Fibroblast of lung (primary cell): ENCODE measurements at regions not wholly inside any gene's neighbourhood (a gene's known extent, or its start where the extent isn't known, plus 50 kb on each side); places are given as distances from the start of the nearest gene placed in this dataset.

Experiments used
- DNase-seq, 2 donors: peaks; one replicate each; pipeline versions ENCODE4 v3.0.0 to v3.0.0-alpha.2; 2010; ENCODE audit warnings: low read depth in 2 of 2
- H2AFZ ChIP-seq: 2 replicates; pipeline ENCODE4 v1.5.1; 2012; ENCODE audit warnings: low read length, control low read depth, inconsistent platforms
- H3K27ac ChIP-seq: 2 replicates; pipeline ENCODE4 v1.5.1; 2011; ENCODE audit warnings: low read length, control low read depth; ENCODE audit not compliant: insufficient read depth
- H3K27me3 ChIP-seq: 2 replicates; pipeline ENCODE4 v1.5.1; 2011; ENCODE audit warnings: mild to moderate bottlenecking, low read length; ENCODE audit not compliant: control insufficient read depth, insufficient read depth
- H3K36me3 ChIP-seq: 2 replicates; pipeline ENCODE4 v1.5.1; 2011; ENCODE audit warnings: low read length; ENCODE audit not compliant: control insufficient read depth, insufficient read depth
- H3K4me1 ChIP-seq: 2 replicates; pipeline ENCODE4 v1.5.1; 2011; ENCODE audit warnings: low read length; ENCODE audit not compliant: control insufficient read depth, insufficient read depth; ENCODE audit errors: extremely low read depth
- H3K4me2 ChIP-seq: 2 replicates; pipeline ENCODE4 v1.5.1; 2011; ENCODE audit warnings: low read length, control low read depth; ENCODE audit not compliant: insufficient read depth; ENCODE audit errors: extremely low read depth
- H3K4me3 ChIP-seq, 4 experiments: fragments of 200-600 bp in 1 of 4; sonication (generic) in 1 of 4; replicated peaks in 1 of 4; 2 replicates each; pipeline ENCODE4 v1.5.1; 2011 to 2016; ENCODE audit warnings: low read length in 4 of 4, low read depth in 3 of 4, mild to moderate bottlenecking in 3 of 4, control low read depth in 2 of 4, inconsistent platforms in 1 of 4, mixed read lengths in 1 of 4; ENCODE audit not compliant: insufficient read depth in 1 of 4; ENCODE audit errors: control extremely low read depth in 1 of 4
- H3K79me2 ChIP-seq: 2 replicates; pipeline ENCODE4 v1.5.1; 2012; ENCODE audit warnings: mild to moderate bottlenecking, low read length, inconsistent platforms; ENCODE audit not compliant: control insufficient read depth, insufficient read depth
- H3K9ac ChIP-seq: 2 replicates; pipeline ENCODE4 v1.5.1; 2011; ENCODE audit warnings: mild to moderate bottlenecking, low read length, control low read depth; ENCODE audit not compliant: insufficient read depth
- H3K9me3 ChIP-seq: 2 replicates; pipeline ENCODE4 v1.5.1; 2012; ENCODE audit warnings: low read depth, low read length; ENCODE audit not compliant: control insufficient read depth, insufficient read depth
- H4K20me1 ChIP-seq: 2 replicates; pipeline ENCODE4 v1.5.1; 2011; ENCODE audit warnings: low read length; ENCODE audit not compliant: control insufficient read depth, insufficient read depth; ENCODE audit errors: extremely low read depth
- EZH2 ChIP-seq: IDR thresholded peaks from 2 replicates; pipeline ENCODE4 v1.5.1; 2012; ENCODE audit warnings: low read length, control low read depth, mild to moderate bottlenecking; ENCODE audit errors: missing control alignments
- TF ChIP-seq, protein P1 (sequence below), 2 donors: IDR thresholded peaks in 1 of 2; conservative IDR thresholded peaks in 1 of 2; 1 replicate in 1 of 2; 2 replicates in 1 of 2; pipeline ENCODE4 v1.5.1; 2011 to 2012; ENCODE audit warnings: low read length in 2 of 2, control low read depth in 1 of 2, inconsistent platforms in 1 of 2, low read depth in 1 of 2, mild to moderate bottlenecking in 1 of 2

GRCh38 chr5:135206862-135207261 is 172.8 kb upstream of the PITX1 start:
- Histone ChIP-seq H3K4me2 (no peak overlapping the region), H3K36me3 (no peaks in the 10 kb centered on the region), H3K79me2 (no peaks in the 10 kb centered on the region), H2AFZ (no peak overlapping the region), H4K20me1 (no peaks in the 10 kb centered on the region), H3K27me3 (no peaks in the 10 kb centered on the region), H3K27ac (no peak overlapping the region), H3K9ac (no peak overlapping the region), H3K4me1 (peaks cover 27% of the 10 kb centered on the region), H3K4me3 (no peak overlapping the region), H3K9me3 (no peaks in the 10 kb centered on the region)
- no peak for TF ChIP-seq EZH2
- TF ChIP-seq, protein P1, sequence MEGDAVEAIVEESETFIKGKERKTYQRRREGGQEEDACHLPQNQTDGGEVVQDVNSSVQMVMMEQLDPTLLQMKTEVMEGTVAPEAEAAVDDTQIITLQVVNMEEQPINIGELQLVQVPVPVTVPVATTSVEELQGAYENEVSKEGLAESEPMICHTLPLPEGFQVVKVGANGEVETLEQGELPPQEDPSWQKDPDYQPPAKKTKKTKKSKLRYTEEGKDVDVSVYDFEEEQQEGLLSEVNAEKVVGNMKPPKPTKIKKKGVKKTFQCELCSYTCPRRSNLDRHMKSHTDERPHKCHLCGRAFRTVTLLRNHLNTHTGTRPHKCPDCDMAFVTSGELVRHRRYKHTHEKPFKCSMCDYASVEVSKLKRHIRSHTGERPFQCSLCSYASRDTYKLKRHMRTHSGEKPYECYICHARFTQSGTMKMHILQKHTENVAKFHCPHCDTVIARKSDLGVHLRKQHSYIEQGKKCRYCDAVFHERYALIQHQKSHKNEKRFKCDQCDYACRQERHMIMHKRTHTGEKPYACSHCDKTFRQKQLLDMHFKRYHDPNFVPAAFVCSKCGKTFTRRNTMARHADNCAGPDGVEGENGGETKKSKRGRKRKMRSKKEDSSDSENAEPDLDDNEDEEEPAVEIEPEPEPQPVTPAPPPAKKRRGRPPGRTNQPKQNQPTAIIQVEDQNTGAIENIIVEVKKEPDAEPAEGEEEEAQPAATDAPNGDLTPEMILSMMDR (conservative IDR thresholded peaks at IDR 0.05 in 1 of 2, IDR thresholded peaks at IDR 0.05 in 1 of 2; ENCODE audit: low read depth in 1 of 2, low read length in 2 of 2) = no peak
- DNase-seq = no peak

GRCh38 chr5:135205632-135206349 is 171.8 kb upstream of the PITX1 start:
- Histone ChIP-seq H3K27me3 (no peaks in the 10 kb centered on the region), H2AFZ (no peak overlapping the region), H3K9ac (no peak overlapping the region), H3K9me3 (no peaks in the 10 kb centered on the region), H3K36me3 (no peaks in the 10 kb centered on the region), H3K4me2 (no peak overlapping the region), H3K79me2 (no peaks in the 10 kb centered on the region), H4K20me1 (no peaks in the 10 kb centered on the region), H3K4me3 (no peak overlapping the region), H3K27ac (no peak overlapping the region), H3K4me1 (peaks cover 22% of the 10 kb centered on the region)
- DNase-seq = peak; percentile 38 to 67
- TF ChIP-seq, protein P1 (conservative IDR thresholded peaks at IDR 0.05 in 1 of 2, IDR thresholded peaks at IDR 0.05 in 1 of 2; ENCODE audit: low read depth in 1 of 2, low read length in 2 of 2) = no peak
- no peak for TF ChIP-seq EZH2

GRCh38 chr5:135204151-135204600 is 170.1 kb upstream of the PITX1 start:
- TF ChIP-seq, protein P1 (conservative IDR thresholded peaks at IDR 0.05 in 1 of 2, IDR thresholded peaks at IDR 0.05 in 1 of 2; ENCODE audit: low read depth in 1 of 2, low read length in 2 of 2) = peak in 1 of 2 donors; percentile 28
- no peak for TF ChIP-seq EZH2
- H2AFZ ChIP-seq = no peak overlapping the region
- H3K4me3 ChIP-seq = no peak overlapping the region
- H3K9ac ChIP-seq = no peak overlapping the region
- H3K27ac ChIP-seq = no peak overlapping the region
- peak in 1 of 2 donors; percentile 28 for DNase-seq
- no peak overlapping the region for H3K4me2 ChIP-seq
- H3K27me3 ChIP-seq = no peaks in the 10 kb centered on the region
- no peaks in the 10 kb centered on the region for H3K79me2 ChIP-seq
- H3K9me3 ChIP-seq = no peaks in the 10 kb centered on the region
- H4K20me1 ChIP-seq = no peaks in the 10 kb centered on the region
- no peaks in the 10 kb centered on the region for H3K36me3 ChIP-seq
- peaks cover 9% of the 10 kb centered on the region for H3K4me1 ChIP-seq
